Upper lobe of right lung (tissue), 1 donor: ENCODE measurements at regions not wholly inside any gene's neighbourhood (a gene's known extent, or its start where the extent isn't known, plus 50 kb on each side); places are given as distances from the start of the nearest gene placed in this dataset.

Source experiments
- ATAC-seq: fragments of 200-7000 bp; cut with Tn5 transposase; one replicate; pipeline ENCODE4 v1.9.1; 2020; ENCODE audit warnings: mild to moderate bottlenecking, moderate library complexity
- DNase-seq: peaks from one replicate; pipeline ENCODE4 v3.0.0-alpha.2; 2020
- H3K27ac ChIP-seq: fragments of 200-600 bp; one replicate; pipeline ENCODE4 v1.8.0; 2022
- H3K27me3 ChIP-seq: fragments of 200-600 bp; one replicate; pipeline ENCODE4 v1.8.0; 2022; ENCODE audit warnings: mild to moderate bottlenecking
- H3K36me3 ChIP-seq: fragments of 200-600 bp; one replicate; pipeline ENCODE4 v1.8.0; 2022
- H3K4me1 ChIP-seq: fragments of 200-600 bp; one replicate; pipeline ENCODE4 v1.8.0; 2022
- H3K4me3 ChIP-seq: fragments of 200-600 bp; one replicate; pipeline ENCODE4 v1.8.0; 2022; ENCODE audit warnings: mild to moderate bottlenecking
- H3K9me3 ChIP-seq: fragments of 200-600 bp; one replicate; pipeline ENCODE4 v1.8.0; 2022
- CTCF ChIP-seq: fragments of 200-600 bp; IDR thresholded peaks from one replicate; pipeline ENCODE4 v1.8.0; 2022; ENCODE audit warnings: antibody characterized with exemption
- intact Hi-C: fragments of 100-400 bp; cut with DNase I; formaldehyde crosslinking; loops from one replicate; pipeline ENCODE4 v1.11.0; 2022
- donor health status: DM: no; HTN: yes; CAD: no; lungs with severe emphysema.

DNA sequence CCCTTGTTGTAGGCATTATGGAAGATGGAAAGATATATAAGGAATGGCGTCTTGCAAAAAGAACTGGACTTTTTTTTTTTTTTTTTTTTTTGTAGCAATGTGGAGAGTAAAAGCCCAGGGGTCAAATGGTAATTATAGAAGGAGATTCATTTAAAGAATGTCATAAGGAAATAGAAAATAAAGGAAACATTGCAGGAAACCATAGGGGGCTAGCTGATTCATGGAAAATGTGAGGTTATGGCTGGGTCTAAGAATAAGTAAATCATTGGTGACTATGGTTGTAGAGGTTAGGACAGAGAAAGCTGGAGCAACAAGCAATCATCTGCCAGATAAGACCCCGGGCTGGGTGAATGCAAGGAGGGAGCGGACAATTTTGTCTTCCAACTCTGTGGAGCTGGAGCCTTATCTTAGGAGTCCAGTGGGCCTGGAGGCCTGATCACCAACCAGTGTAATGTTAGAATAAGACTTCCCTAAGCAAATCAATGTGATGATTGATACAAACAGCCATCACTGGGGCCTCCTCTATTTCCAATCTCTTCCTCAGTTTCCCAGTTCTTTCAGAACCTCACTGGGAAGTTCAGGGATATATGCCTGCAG is 201.2 kb upstream of the TNP1 start:
- TF ChIP-seq CTCF = no peak
- ATAC-seq (no peak), DNase-seq (no peak)
- Histone ChIP-seq H3K4me3 (no peak overlapping the region), H3K27me3 (no peaks in the 10 kb centered on the region), H3K36me3 (no peaks in the 10 kb centered on the region), H3K9me3 (no peaks in the 10 kb centered on the region), H3K27ac (no peak overlapping the region), H3K4me1 (no peaks in the 10 kb centered on the region)
- intact Hi-C loops = no loop called here

DNA sequence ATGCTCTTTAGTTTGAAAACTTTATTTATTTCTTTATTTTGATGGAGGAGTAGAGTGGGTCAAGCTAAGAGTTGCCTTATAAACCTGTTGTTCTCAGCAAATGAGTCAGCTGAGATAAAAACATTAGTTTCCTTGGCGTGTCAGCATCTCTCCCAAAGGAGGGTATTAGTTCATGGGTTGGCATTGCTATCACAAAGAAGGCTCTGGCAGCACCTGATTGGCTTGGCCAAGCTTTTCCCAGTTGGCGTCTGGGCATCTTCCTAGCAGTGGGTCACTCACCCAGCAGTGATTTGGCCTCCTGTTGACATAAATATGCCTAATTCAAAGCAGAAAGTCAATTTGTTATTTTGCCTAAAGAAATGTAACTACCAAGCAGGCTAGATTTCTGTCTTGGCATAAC is 200.7 kb upstream of the TNP1 start:
- H3K36me3 ChIP-seq = no peaks in the 10 kb centered on the region
- intact Hi-C loops = no loop called here
- TF ChIP-seq CTCF = no peak
- no peak overlapping the region for H3K4me3 ChIP-seq
- DNase-seq = no peak
- H3K9me3 ChIP-seq = no peaks in the 10 kb centered on the region
- no peaks in the 10 kb centered on the region for H3K27me3 ChIP-seq
- ATAC-seq = no peak
- no peaks in the 10 kb centered on the region for H3K4me1 ChIP-seq
- H3K27ac ChIP-seq = no peak overlapping the region

DNA sequence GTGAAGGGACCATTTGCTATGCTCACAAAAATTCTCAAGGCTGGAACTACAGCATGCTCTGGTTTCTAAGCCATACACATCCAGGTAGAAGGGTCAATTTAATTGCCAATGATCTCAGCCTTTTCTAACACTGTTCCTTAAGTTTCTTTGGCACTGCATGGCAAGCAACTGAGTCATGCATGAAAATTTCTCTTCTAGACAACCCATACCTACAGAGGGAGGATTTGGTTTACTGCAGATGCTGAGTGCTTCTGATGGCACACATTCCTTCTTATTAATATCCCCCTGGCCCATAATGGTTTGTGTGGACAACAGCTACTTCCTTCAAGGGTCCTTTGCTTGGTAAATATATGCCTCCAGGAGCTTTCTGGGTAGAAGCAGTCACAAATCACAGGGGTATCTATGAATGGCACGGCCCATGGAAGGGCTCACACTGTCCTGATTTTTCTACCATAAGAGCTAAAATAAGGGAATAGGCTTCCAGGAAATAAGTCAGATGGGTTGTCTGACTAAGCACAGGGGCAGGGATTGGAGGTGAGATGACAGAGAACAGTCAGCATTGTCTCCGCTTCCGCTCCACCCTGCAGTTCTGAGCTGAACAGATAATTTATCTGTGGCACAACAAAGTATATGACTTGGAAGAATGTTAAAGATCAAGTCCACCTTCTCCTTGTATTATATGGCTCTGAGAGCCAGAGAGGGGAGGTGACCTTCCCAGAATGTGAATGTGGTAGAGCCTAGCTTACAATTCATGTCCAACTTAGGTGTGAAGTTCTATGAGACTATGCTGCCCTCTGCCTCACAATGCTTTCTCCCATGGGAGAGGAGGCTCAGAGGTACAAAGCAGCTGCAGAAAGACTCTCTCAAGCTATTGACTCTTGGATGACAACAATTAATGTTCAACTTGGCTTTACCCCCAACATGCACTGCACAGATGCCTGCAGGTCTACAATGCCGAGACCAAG is 199.2 kb upstream of the TNP1 start:
- no peak for TF ChIP-seq CTCF
- H3K9me3 ChIP-seq = no peaks in the 10 kb centered on the region
- intact Hi-C loops = no loop called here
- DNase-seq (no peak), ATAC-seq (no peak)
- no peaks in the 10 kb centered on the region for H3K27me3 ChIP-seq
- no peak overlapping the region for H3K4me3 ChIP-seq
- no peaks in the 10 kb centered on the region for H3K36me3 ChIP-seq
- H3K4me1 ChIP-seq = no peaks in the 10 kb centered on the region
- H3K27ac ChIP-seq = no peak overlapping the region

GRCh38 chr2:217057773-217058172 is 197.9 kb upstream of the TNP1 start:
- Histone ChIP-seq H3K4me3 (no peak overlapping the region), H3K36me3 (no peaks in the 10 kb centered on the region), H3K27me3 (no peaks in the 10 kb centered on the region), H3K27ac (no peak overlapping the region), H3K9me3 (no peaks in the 10 kb centered on the region), H3K4me1 (no peaks in the 10 kb centered on the region)
- DNase-seq = no peak
- intact Hi-C loops = no loop called here
- no peak for TF ChIP-seq CTCF
- ATAC-seq = no peak

GRCh38 chr2:217055624-217056023 is 195.8 kb upstream of the TNP1 start:
- no peaks in the 10 kb centered on the region for H3K36me3 ChIP-seq
- ATAC-seq = no peak
- no peaks in the 10 kb centered on the region for H3K27me3 ChIP-seq
- no peaks in the 10 kb centered on the region for H3K9me3 ChIP-seq
- no peak overlapping the region for H3K4me3 ChIP-seq
- intact Hi-C loops = no loop called here
- no peak for DNase-seq
- no peaks in the 10 kb centered on the region for H3K4me1 ChIP-seq
- no peak overlapping the region for H3K27ac ChIP-seq
- TF ChIP-seq CTCF = no peak
